NCI-H146 treated with DMSO at 0.1 percent for 48 hours (cell line): ENCODE measurements at regions not wholly inside any gene's neighbourhood (a gene's known extent, or its start where the extent isn't known, plus 50 kb on each side); places are given as distances from the start of the nearest gene placed in this dataset.
"Not testable (repeated sequence)": the region's sequence is repeated elsewhere in the genome, so short reads cannot be mapped to it uniquely, and the experiment has no call there.

Experiments used
- DNase-seq: peaks from one replicate; lab custom pipeline; 2025; ENCODE audit not compliant: unreplicated experiment; lab: John Stamatoyannopoulos, UW

DNA sequence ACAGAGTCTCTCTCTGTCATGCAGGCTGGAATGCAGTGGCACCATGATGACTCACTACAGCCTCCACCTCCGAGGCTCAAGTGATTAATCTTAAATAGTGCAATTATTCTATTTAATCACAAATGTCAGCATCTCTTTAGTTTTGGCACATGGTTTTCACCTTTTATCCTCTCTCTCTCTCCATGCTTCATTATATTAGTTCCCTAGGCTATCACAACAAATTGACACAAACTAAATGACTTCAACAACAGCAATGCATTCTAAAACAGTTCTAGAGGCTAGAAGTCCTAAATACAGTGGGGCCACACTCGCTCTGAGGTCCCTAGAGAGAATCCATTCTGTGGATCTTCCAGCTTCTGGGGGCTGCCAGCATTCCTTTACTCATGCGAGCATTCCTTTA, 178.2 kb upstream of the ZNG1F start:
- not testable (repeated sequence) for DNase-seq

DNA sequence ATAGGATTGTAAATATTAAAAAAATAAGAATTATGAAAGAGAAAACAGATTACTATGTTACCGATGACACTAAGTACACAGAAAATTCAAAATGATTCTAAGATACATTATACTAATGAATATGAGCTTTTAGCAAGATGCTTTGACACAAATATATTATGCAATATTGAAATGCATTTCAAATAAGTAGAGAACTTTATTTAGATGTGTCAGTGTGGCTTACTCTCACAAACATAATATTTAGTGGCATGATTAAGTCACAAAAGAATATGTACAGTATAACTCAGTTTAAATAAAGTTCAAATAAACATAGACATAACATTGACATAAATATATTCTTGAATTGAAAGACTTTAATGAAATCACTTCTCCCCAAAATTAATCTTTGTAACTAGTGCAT, 172.7 kb upstream of the ZNG1F start:
- not testable (repeated sequence) for DNase-seq

DNA sequence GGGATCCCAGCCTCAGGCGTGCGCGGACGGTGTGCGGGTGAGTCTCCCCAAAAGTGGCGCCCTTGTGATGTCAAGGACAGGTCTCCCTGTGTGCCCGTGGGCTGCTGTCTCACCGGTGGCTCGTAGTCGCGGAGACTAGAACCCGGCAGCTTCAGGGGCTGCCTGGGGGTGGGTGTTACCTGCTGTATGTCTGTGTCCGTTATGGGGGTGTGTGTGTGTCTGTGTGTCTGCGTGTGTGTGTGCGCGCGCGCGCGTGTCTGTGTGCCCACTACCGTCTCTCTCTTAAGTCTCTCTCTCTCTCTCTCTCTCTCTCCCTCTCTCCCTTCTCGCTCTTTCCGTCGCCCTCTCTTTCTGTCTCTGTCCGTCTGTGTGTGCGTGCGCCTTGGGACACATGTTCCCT, 170.0 kb upstream of the ZNG1F start:
- DNase-seq = not testable (repeated sequence)

GRCh38 chr9:41358682-41359081, 169.6 kb upstream of the ZNG1F start:
- peak; percentile 33 for DNase-seq

GRCh38 chr9:41357918-41358404, 168.8 kb upstream of the ZNG1F start:
- not testable (repeated sequence) for DNase-seq

DNA sequence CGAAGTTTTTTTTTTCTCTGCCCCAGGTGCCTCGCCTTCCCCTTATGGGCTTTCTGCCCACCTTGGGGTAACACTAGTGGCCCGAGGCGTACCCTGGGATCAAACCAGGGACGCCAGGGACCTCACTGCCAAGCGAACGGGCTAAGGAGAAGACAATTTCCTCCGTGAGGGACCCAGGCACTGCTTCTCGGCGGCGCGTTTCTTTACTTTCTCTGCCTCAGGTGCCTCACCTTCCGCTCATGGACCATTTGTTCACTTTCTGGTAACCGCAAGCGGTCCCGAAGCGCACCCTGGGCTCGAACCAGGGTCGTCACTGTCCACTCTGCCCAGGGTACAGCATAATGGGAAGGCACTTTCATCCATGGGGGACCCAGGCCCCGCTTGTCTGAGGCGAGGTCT, 168.2 kb upstream of the ZNG1F start:
- not testable (repeated sequence) for DNase-seq

GRCh38 chr9:41356588-41357349, 167.7 kb upstream of the ZNG1F start:
- not testable (repeated sequence) for DNase-seq

GRCh38 chr9:41355712-41356450, 166.8 kb upstream of the ZNG1F start:
- not testable (repeated sequence) for DNase-seq

- DNase-seq = not testable (repeated sequence)
These were observed 165.9 kb upstream of the ZNG1F start for GRCh38 chr9:41354978-41355377.

GRCh38 chr9:41354060-41354934, 165.2 kb upstream of the ZNG1F start:
- not testable (repeated sequence) for DNase-seq

GRCh38 chr9:41353026-41353425, 163.9 kb upstream of the ZNG1F start:
- not testable (repeated sequence) for DNase-seq

DNA sequence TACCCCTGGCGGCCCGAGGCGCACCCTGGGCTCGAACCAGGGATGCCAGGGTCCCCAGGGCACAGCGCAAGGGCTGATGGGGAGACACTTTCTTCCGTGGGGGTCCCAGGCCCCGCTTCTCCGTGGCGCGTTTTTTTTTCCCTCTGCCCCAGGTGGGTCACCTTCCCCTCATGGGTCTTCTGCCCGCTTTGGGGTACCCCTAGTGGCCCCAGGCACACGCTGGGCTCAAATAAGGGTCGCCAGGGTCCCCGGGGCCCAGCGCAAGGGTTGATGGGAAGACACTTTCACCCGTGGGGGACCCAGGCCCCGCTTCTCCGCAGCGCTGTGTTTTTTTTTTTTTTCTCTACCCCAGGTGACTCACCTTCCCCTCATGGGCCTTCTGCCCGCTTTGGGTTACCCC, 163.3 kb upstream of the ZNG1F start:
- DNase-seq = not testable (repeated sequence)

DNA sequence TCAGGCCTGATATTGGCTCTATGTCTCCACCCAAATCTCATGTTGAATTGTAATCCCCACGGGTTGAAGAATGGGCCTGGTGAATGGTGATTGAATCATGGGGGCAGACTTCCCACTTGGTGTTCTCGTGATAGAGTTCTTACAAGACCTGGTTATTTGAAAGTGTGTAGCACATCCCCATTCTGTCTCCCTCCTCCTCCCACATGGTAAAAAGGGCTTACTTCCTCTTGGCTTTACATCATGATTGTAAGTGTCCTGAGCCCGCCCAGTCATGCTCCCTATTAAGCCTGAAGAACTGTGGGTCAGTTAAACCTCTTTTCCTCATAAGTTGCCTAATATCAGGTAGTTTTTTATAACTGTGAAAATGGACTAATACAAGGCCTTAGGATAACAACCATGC, 158.8 kb upstream of the ZNG1F start:
- DNase-seq = not testable (repeated sequence)

DNA sequence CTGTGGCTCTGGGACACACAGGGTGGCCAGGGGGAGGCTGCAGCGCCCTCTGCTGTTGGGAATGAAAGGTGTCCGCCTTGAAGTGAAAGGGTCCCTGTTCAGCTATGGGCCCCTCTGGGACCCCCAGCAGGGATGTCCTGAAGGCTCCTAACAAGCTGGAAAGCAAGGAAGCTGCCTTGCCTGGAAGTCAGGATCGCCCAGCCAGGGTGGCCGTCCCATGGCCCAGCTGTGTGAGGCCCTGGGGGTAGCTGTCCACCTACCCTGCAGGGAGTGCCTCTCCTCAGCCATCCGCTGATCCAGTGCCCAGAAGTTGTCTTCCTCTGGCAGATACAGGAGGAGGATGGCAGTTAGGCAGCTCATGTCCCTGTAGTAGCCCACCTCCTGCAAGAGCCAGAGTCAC, 143.4 kb upstream of the ZNG1F start:
- not testable (repeated sequence) for DNase-seq

- not testable (repeated sequence) for DNase-seq
These were observed 132.2 kb upstream of the ZNG1F start for GRCh38 chr9:41321277-41321676.

DNA sequence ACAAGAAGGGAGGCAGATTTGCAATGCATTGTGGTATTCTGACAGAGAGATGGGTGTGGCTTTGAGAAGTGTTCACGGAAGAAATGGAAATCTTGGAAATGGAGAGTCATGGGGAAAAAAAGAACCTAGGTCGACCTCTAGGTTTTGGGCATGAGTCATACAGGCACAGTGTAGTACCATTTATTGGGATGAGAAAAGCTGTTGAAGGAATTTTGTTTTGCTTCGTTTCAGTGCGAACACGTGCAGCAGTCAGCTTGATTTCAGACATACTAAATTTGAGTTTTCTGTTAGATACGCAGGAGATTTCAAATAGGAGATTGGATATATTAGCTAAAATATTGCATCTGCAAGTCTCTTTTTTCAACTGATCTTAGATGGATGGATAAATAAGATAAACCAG, 119.8 kb upstream of the ZNG1F start:
- DNase-seq = not testable (repeated sequence)

DNA sequence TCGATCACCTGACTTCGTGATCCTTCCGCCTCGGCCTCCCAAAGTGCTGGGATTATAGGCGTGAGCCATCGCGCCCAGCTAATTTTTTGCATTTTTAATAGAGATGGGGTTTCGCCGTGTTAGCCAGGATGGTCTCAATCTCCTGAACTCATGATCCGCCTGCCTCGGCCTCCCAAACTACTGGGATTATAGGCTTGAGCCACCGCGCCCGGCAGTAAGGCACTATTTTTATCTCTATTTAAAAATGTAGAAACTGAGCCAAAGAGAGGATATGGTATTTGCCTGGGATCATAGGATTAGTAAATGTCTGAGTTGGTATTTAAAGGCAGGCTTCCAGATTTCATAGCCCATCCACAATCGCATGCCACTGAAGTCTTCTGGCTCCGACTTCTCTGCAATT, 96.6 kb upstream of the ZNG1F start:
- not testable (repeated sequence) for DNase-seq

DNA sequence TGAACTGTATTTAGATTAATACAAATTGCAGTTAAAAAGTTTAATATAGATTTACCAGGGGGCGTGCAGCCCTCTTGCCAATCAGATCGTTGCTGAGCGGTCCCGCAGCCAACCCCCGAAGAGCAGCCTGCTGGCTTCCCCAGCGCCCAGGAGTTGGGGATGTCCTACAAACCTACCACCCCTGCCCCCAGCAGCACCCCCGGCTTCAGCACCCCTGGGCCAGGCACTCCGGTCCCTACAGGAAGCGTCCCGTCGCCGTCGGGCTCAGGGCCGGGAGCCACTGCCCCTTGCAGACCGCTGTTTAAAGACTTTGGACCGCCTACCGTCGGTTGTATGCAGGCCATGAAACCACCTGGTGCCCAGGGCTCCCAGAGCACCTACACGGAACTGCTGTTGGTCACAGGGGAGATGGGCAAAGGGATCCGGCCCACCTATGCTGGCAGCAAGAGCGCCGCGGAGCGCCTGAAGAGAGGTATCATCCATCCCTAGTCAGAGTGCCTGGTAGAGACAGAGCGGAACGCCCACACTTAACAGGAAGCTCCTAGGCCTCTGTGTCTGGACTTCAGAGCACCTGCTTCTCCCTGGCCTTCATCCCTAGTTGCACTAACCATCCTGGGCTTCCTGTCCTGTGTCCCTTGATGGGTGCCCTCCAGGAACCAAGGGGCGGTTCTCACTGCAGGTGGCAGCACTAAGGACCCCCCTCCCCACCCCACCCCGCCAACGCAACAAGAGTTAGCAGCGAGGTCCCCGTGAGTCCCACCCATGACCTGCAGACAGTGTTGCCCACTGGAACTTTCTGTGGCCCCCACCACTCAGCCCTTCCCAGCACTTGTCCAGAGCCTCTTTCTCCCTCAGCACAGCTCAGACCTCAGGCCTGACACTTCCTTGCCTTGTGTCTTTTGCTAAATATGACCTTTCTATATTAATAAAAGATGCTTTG, 91.5 kb upstream of the ZNG1F start:
- DNase-seq = not testable (repeated sequence)

DNA sequence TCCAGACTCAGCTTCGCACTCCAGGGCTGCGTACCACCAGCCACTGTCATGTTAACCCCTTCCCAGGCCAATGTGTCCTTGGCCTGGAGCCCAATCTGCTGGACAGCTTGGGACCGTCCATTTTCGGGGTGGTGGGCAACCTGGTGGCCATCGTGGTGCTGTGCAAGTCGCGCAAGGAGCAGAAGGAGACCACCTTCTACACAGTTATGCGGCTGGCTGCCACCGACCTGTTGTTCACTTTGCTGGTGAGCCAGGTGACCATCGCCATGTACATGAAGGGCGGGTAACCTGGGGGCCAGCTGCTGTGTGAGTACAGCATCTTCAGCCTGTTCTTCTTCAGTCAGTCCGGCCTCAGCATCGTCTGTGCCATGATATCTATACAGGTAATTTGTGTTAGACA, 90.3 kb upstream of the ZNG1F start:
- DNase-seq = not testable (repeated sequence)

- not testable (repeated sequence) for DNase-seq
These were observed 89.9 kb upstream of the ZNG1F start for GRCh38 chr9:41279033-41279432.
